ENCODE measurements at regions not wholly inside any gene's neighbourhood (a gene's known extent, or its start where the extent isn't known, plus 50 kb on each side); places are given as distances from the start of the nearest gene placed in this dataset.

GRCh38 chr5:104213216-104213615 is 650.6 kb upstream of the NUDT12 start:
- no peak for DNase-seq
- ATAC-seq (ENCODE audit: low read depth) = no peak
- Mint-ChIP-seq H3K4me3 (no peak overlapping the region), H3K27me3 (no peaks in the 10 kb centered on the region), H3K9me3 (peaks cover 6% of the 10 kb centered on the region), H3K27ac (no peak overlapping the region), H3K36me3 (ENCODE audit: low read depth) (no peaks in the 10 kb centered on the region), H3K4me1 (no peaks in the 10 kb centered on the region)
- CTCF ChIA-PET = no interaction called here
- POLR2A ChIA-PET = no interaction called here
- TF ChIP-seq, protein P1, sequence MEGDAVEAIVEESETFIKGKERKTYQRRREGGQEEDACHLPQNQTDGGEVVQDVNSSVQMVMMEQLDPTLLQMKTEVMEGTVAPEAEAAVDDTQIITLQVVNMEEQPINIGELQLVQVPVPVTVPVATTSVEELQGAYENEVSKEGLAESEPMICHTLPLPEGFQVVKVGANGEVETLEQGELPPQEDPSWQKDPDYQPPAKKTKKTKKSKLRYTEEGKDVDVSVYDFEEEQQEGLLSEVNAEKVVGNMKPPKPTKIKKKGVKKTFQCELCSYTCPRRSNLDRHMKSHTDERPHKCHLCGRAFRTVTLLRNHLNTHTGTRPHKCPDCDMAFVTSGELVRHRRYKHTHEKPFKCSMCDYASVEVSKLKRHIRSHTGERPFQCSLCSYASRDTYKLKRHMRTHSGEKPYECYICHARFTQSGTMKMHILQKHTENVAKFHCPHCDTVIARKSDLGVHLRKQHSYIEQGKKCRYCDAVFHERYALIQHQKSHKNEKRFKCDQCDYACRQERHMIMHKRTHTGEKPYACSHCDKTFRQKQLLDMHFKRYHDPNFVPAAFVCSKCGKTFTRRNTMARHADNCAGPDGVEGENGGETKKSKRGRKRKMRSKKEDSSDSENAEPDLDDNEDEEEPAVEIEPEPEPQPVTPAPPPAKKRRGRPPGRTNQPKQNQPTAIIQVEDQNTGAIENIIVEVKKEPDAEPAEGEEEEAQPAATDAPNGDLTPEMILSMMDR (IDR thresholded peaks at IDR 0.05) = no peak
- intact Hi-C loops (cut with micrococcal nuclease) = no loop called here

- Mint-ChIP-seq H3K9me3 (peaks cover 5% of the 10 kb centered on the region), H3K27ac (no peak overlapping the region), H3K4me3 (no peak overlapping the region), H3K27me3 (no peaks in the 10 kb centered on the region), H3K4me1 (no peaks in the 10 kb centered on the region), H3K36me3 (ENCODE audit: low read depth) (no peaks in the 10 kb centered on the region)
- ChIA-PET CTCF (no interaction called here), POLR2A (no interaction called here)
- DNase-seq (no peak), ATAC-seq (ENCODE audit: low read depth) (no peak)
- intact Hi-C loops (cut with micrococcal nuclease) = no loop called here
- TF ChIP-seq, protein P1 (IDR thresholded peaks at IDR 0.05) = no peak
Measured at GRCh38 chr5:104199771-104200170, 637.2 kb upstream of the NUDT12 start.

DNA sequence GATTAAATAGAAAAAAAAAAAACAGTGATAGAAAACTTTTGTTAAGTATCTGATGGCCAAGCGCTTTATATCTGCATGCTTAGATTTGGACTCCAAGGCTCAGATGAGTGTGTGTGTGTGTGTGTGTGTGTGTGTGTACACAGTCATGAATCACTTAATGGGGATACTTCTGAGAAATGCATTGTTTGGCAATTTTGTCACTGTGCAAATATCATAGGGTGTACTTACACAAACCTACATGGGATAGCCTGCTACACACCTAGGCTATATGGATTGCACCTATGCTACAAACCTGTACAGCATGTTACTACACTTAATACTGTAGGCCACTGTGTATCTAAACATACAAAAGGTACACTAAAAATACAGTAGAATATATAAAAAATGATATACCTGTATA is 635.6 kb upstream of the NUDT12 start:
- Mint-ChIP-seq H3K36me3 (ENCODE audit: low read depth) (no peaks in the 10 kb centered on the region), H3K4me1 (no peaks in the 10 kb centered on the region), H3K27ac (no peak overlapping the region), H3K9me3 (peaks cover 5% of the 10 kb centered on the region), H3K27me3 (no peaks in the 10 kb centered on the region), H3K4me3 (no peak overlapping the region)
- TF ChIP-seq, protein P1 (IDR thresholded peaks at IDR 0.05) = no peak
- CTCF ChIA-PET = no interaction called here
- DNase-seq = no peak
- intact Hi-C loops (cut with micrococcal nuclease) = no loop called here
- POLR2A ChIA-PET = no interaction called here
- no peak for ATAC-seq (ENCODE audit: low read depth)

GRCh38 chr5:104189909-104190308 is 627.3 kb upstream of the NUDT12 start:
- Mint-ChIP-seq H3K36me3 (ENCODE audit: low read depth) (no peaks in the 10 kb centered on the region), H3K27ac (no peak overlapping the region), H3K27me3 (no peaks in the 10 kb centered on the region), H3K4me1 (no peaks in the 10 kb centered on the region), H3K9me3 (peaks cover 10% of the 10 kb centered on the region), H3K4me3 (no peak overlapping the region)
- POLR2A ChIA-PET = no interaction called here
- CTCF ChIA-PET = no interaction called here
- no peak for DNase-seq
- no peak for ATAC-seq (ENCODE audit: low read depth)
- intact Hi-C loops (cut with micrococcal nuclease) = no loop called here
- TF ChIP-seq, protein P1 (IDR thresholded peaks at IDR 0.05) = no peak

DNA sequence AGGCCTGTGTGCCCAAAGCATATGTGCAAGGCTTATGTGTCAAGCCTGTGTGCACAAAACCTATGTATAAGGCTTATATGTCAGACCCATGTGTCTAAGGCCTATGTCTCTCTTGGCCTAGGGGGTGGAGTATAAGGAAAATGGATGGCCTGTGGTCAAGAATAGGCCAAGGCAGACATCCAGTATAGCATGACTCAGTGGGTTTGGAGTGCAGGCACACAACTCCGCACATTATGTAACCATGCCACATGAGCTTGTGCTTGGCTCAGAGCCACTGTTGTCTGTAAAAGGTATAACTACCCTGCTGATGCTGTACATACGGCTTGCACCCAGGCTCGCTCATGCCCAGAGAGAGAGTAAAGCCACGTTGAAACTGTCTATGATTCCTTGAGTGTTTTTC is 626.4 kb upstream of the NUDT12 start:
- CTCF ChIA-PET = no interaction called here

More for the DNA sequence above, 626.4 kb upstream of the NUDT12 start:
- TF ChIP-seq, protein P1 (IDR thresholded peaks at IDR 0.05) = no peak
- POLR2A ChIA-PET = no interaction called here
- intact Hi-C loops (cut with micrococcal nuclease) = no loop called here
- ATAC-seq (ENCODE audit: low read depth) (no peak), DNase-seq (no peak)
- Mint-ChIP-seq H3K4me3 (no peak overlapping the region), H3K27me3 (no peaks in the 10 kb centered on the region), H3K27ac (no peak overlapping the region), H3K9me3 (peaks cover 10% of the 10 kb centered on the region), H3K36me3 (ENCODE audit: low read depth) (no peaks in the 10 kb centered on the region), H3K4me1 (no peaks in the 10 kb centered on the region)

Measured in activated B cell treated with CpG ODN at 0.5 μM for 24 hours (primary cell).